KMS-11 (cell line): ENCODE measurements at regions not wholly inside any gene's neighbourhood (a gene's known extent, or its start where the extent isn't known, plus 50 kb on each side); places are given as distances from the start of the nearest gene placed in this dataset.

ENCODE experiments used
- H2AFZ ChIP-seq: fragments of 200-600 bp; sonication (generic); 2 replicates; pipeline ENCODE4 v1.6.1; 2016; ENCODE audit warnings: antibody characterized with exemption, mixed run types, low read depth
- H3K27ac ChIP-seq: fragments of 200-600 bp; sonication (generic); 2 replicates; pipeline ENCODE4 v1.6.1; 2016; ENCODE audit warnings: mild to moderate bottlenecking, mixed run types
- H3K27me3 ChIP-seq: fragments of 200-600 bp; sonication (generic); 2 replicates; pipeline ENCODE4 v1.6.1; 2017; ENCODE audit warnings: mild to moderate bottlenecking, low read depth, mixed run types, moderate library complexity; ENCODE audit not compliant: insufficient read depth
- H3K36me3 ChIP-seq: fragments of 200-600 bp; sonication (generic); 2 replicates; pipeline ENCODE4 v1.6.1; 2017; ENCODE audit warnings: mild to moderate bottlenecking, mixed run types; ENCODE audit not compliant: insufficient read depth
- H3K4me1 ChIP-seq: fragments of 200-600 bp; sonication (generic); 2 replicates; pipeline ENCODE4 v1.6.1; 2016; ENCODE audit warnings: mild to moderate bottlenecking, low read depth, mixed run types; ENCODE audit not compliant: poor library complexity, severe bottlenecking
- H3K4me2 ChIP-seq: fragments of 200-600 bp; sonication (generic); 2 replicates; pipeline ENCODE4 v1.7.0; 2016; ENCODE audit warnings: mild to moderate bottlenecking, mixed run types
- H3K4me3 ChIP-seq: fragments of 200-600 bp; sonication (generic); IDR thresholded peaks from 2 replicates; pipeline ENCODE4 v1.6.1; 2017; ENCODE audit warnings: low read depth, low read length, mixed read lengths; ENCODE audit not compliant: insufficient read depth
- H3K79me2 ChIP-seq: fragments of 200-600 bp; sonication (generic); 2 replicates; pipeline ENCODE4 v1.6.1; 2016; ENCODE audit warnings: low read depth, mixed run types; ENCODE audit not compliant: insufficient read depth
- H3K9ac ChIP-seq: fragments of 200-600 bp; sonication (generic); 2 replicates; pipeline ENCODE4 v1.6.1; 2016; ENCODE audit warnings: mild to moderate bottlenecking, mixed run types
- H4K20me1 ChIP-seq: fragments of 200-600 bp; sonication (generic); 2 replicates; pipeline ENCODE4 v1.6.1; 2016; ENCODE audit warnings: mild to moderate bottlenecking, mixed run types; ENCODE audit not compliant: insufficient read depth
- TF ChIP-seq, protein P1 (sequence below): fragments of 200-600 bp; sonication (generic); conservative IDR thresholded peaks from 2 replicates; pipeline ENCODE4 v1.6.1; 2017; ENCODE audit warnings: low read depth, mild to moderate bottlenecking, antibody characterized with exemption, low read length, moderate library complexity, mixed read lengths

DNA sequence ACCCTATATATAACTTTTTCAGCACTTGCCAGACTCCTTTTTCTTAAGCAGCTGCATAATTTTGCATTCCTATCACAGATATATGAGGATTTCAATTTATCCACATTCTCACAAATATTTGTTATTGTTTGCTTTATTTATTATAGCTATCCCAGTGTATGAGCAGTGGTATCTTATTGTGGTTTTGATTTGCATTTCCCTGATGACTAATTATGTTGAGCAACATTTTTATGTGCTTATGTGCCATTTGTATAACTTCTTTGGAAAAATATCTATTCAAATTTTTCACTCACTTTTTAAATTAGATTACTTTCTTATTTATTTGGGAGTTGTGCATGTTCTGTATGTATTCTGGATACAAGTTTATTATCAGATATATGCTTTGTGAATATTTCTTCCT is 361.9 kb downstream of the KCTD8 start:
- Histone ChIP-seq H3K79me2 (no peaks in the 10 kb centered on the region), H4K20me1 (no peaks in the 10 kb centered on the region), H3K4me1 (no peaks in the 10 kb centered on the region), H3K36me3 (no peaks in the 10 kb centered on the region), H3K27me3 (no peaks in the 10 kb centered on the region), H3K4me3 (no peak overlapping the region), H2AFZ (no peak overlapping the region), H3K4me2 (no peak overlapping the region), H3K27ac (no peak overlapping the region), H3K9ac (no peak overlapping the region)
- TF ChIP-seq, protein P1, sequence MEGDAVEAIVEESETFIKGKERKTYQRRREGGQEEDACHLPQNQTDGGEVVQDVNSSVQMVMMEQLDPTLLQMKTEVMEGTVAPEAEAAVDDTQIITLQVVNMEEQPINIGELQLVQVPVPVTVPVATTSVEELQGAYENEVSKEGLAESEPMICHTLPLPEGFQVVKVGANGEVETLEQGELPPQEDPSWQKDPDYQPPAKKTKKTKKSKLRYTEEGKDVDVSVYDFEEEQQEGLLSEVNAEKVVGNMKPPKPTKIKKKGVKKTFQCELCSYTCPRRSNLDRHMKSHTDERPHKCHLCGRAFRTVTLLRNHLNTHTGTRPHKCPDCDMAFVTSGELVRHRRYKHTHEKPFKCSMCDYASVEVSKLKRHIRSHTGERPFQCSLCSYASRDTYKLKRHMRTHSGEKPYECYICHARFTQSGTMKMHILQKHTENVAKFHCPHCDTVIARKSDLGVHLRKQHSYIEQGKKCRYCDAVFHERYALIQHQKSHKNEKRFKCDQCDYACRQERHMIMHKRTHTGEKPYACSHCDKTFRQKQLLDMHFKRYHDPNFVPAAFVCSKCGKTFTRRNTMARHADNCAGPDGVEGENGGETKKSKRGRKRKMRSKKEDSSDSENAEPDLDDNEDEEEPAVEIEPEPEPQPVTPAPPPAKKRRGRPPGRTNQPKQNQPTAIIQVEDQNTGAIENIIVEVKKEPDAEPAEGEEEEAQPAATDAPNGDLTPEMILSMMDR = no peak

DNA sequence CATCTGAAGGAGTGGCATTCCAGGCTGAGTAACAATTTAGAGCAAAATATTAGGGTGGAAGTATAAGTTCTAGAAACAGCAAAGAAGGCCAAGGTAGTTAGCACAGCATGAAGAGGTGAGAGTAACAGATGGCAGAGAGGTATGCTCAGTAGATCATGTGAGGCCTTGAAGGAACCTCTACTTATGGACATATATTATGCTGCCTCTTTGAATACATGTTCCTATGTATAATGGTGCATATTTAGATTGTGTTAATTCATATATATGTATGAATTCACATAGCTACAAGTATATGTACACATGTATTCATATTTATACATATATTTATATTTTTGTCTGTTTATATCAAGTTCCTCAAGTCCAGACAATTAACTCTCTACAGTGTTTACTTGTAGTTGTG is 355.2 kb downstream of the KCTD8 start:
- no peaks in the 10 kb centered on the region for H4K20me1 ChIP-seq

GRCh38 chr4:44098973-44099372 is 349.6 kb downstream of the KCTD8 start:
- Histone ChIP-seq H3K36me3 (no peaks in the 10 kb centered on the region), H3K9ac (no peak overlapping the region), H3K4me1 (no peaks in the 10 kb centered on the region), H3K79me2 (no peaks in the 10 kb centered on the region), H3K27me3 (no peaks in the 10 kb centered on the region), H3K4me2 (no peak overlapping the region), H3K27ac (no peak overlapping the region), H2AFZ (no peak overlapping the region), H3K4me3 (no peak overlapping the region), H4K20me1 (no peaks in the 10 kb centered on the region)
- TF ChIP-seq, protein P1 = no peak

More for the DNA sequence above, 355.2 kb downstream of the KCTD8 start:
- Histone ChIP-seq H3K4me2 (no peak overlapping the region), H3K27ac (no peak overlapping the region), H3K9ac (no peak overlapping the region), H2AFZ (no peak overlapping the region), H3K36me3 (no peaks in the 10 kb centered on the region), H3K4me1 (no peaks in the 10 kb centered on the region), H3K79me2 (no peaks in the 10 kb centered on the region), H3K4me3 (no peak overlapping the region), H3K27me3 (no peaks in the 10 kb centered on the region)
- TF ChIP-seq, protein P1 = no peak

GRCh38 chr4:44100456-44100855 is 348.2 kb downstream of the KCTD8 start:
- Histone ChIP-seq H3K4me3 (no peak overlapping the region), H4K20me1 (no peaks in the 10 kb centered on the region), H3K4me1 (no peaks in the 10 kb centered on the region), H3K27ac (no peak overlapping the region), H3K36me3 (no peaks in the 10 kb centered on the region), H2AFZ (no peak overlapping the region), H3K4me2 (no peak overlapping the region), H3K79me2 (no peaks in the 10 kb centered on the region), H3K9ac (no peak overlapping the region), H3K27me3 (no peaks in the 10 kb centered on the region)
- TF ChIP-seq, protein P1 = no peak
